ENCODE measurements at regions not wholly inside any gene's neighbourhood (a gene's known extent, or its start where the extent isn't known, plus 50 kb on each side); places are given as distances from the start of the nearest gene placed in this dataset.

GRCh38 chr15:93852761-93853160, 378.6 kb upstream of the MCTP2 start:
- Histone ChIP-seq H3K9me3 (replicated peaks; ENCODE audit: control insufficient read depth, insufficient read depth, low read length) (no peaks in the 10 kb centered on the region), H3K4me3 (no peak overlapping the region), H3K79me2 (ENCODE audit: control insufficient read depth, insufficient read depth, low read length) (no peaks in the 10 kb centered on the region), H3K4me2 (ENCODE audit: control insufficient read depth, insufficient read depth) (no peak overlapping the region), H3K27ac (ENCODE audit: control insufficient read depth, insufficient read depth) (no peak overlapping the region), H3K36me3 (ENCODE audit: control insufficient read depth in 2 of 2, insufficient read depth in 2 of 2, low read length in 1 of 2) (no peaks in the 10 kb centered on the region), H2AFZ (ENCODE audit: control insufficient read depth, low read depth, low read length) (no peak overlapping the region), H3K9ac (ENCODE audit: control insufficient read depth, insufficient read depth, low read length) (no peak overlapping the region), H3K27me3 (replicated peaks in 1 of 2; ENCODE audit: control insufficient read depth in 2 of 2, insufficient read depth in 2 of 2, low read length in 1 of 2) (no peaks in the 10 kb centered on the region), H3K4me1 (ENCODE audit: control insufficient read depth, insufficient read depth, low read length) (no peaks in the 10 kb centered on the region), H4K20me1 (ENCODE audit: control insufficient read depth, insufficient read depth) (no peaks in the 10 kb centered on the region)
- 2% methylated on average over 4 of the region's 4 CpGs for WGBS (ENCODE audit: insufficient coverage, insufficient replicate concordance, low lambda C conversion rate, missing lambda C conversion rate)
- BruUV-seq (replicated peaks), result no TSS peak
- in situ Hi-C loops (cut with MboI), result no loop called here
- intact Hi-C loops (cut with micrococcal nuclease; ENCODE audit: unreplicated experiment), result no loop called here
- FAIRE-seq (no peak), ATAC-seq (no peak), DNase-seq (ENCODE audit: low read depth, low spot score) (no peak)
- SMC1A ChIA-PET (ENCODE audit: uncharacterized antibody, unreplicated experiment), result no interaction called here
- CTCF ChIA-PET, result no interaction called here
- RAD21 ChIA-PET (ENCODE audit: unreplicated experiment), result no interaction called here
- POLR2A ChIA-PET, result no interaction called here
- no peak for TF ChIP-seq REST (IDR thresholded peaks at IDR 0.05; ENCODE audit: low read depth, low read length)
- TF ChIP-seq ASH2L (IDR thresholded peaks at IDR 0.05; ENCODE audit: borderline replicate concordance, low read depth), result no peak
- TF ChIP-seq POLR2AphosphoS2 (IDR thresholded peaks at IDR 0.05; ENCODE audit: low read depth, low read length), result no peak
- no peak for TF ChIP-seq STAT3 (IDR thresholded peaks at IDR 0.05; ENCODE audit: low read depth, low read length)
- no peak for TF ChIP-seq USF2 (IDR thresholded peaks at IDR 0.05; ENCODE audit: borderline replicate concordance, low read depth, low read length)
- TF ChIP-seq PKNOX1 (IDR thresholded peaks at IDR 0.05), result no peak
- no peak for TF ChIP-seq WRNIP1 (IDR thresholded peaks at IDR 0.05; ENCODE audit: borderline replicate concordance, low read depth, low read length)
- TF ChIP-seq NBN (IDR thresholded peaks at IDR 0.05), result no peak
- TF ChIP-seq BHLHE40 (IDR thresholded peaks at IDR 0.05; ENCODE audit: borderline replicate concordance in 1 of 2, low read depth in 2 of 2, low read length in 1 of 2), result no peak
- TF ChIP-seq DPF2 (IDR thresholded peaks at IDR 0.05), result no peak
- TF ChIP-seq YY1 (IDR thresholded peaks at IDR 0.05; ENCODE audit: low read depth, low read length), result no peak
- no peak for TF ChIP-seq NRF1 (conservative IDR thresholded peaks at IDR 0.05; ENCODE audit: low read depth, low read length)
- no peak for TF ChIP-seq CHD4 (IDR thresholded peaks at IDR 0.05)
- no peak for TF ChIP-seq POU2F2 (IDR thresholded peaks at IDR 0.05; ENCODE audit: borderline replicate concordance, low read depth, low read length)
- no peak for TF ChIP-seq MLLT1 (IDR thresholded peaks at IDR 0.05)
- no peak for TF ChIP-seq SRF (IDR thresholded peaks at IDR 0.05; ENCODE audit: low read depth in 2 of 2, low read length in 2 of 2)
- no peak for TF ChIP-seq RFX5 (IDR thresholded peaks at IDR 0.05; ENCODE audit: low read depth, low read length)
- no peak for TF ChIP-seq ZBTB33 (IDR thresholded peaks at IDR 0.05)

Measured in GM12878 (cell line).